H1 (cell line): ENCODE measurements at regions not wholly inside any gene's neighbourhood (a gene's known extent, or its start where the extent isn't known, plus 50 kb on each side); places are given as distances from the start of the nearest gene placed in this dataset.

ENCODE experiments used
- CTCF ChIP-seq, 3 experiments: IDR thresholded peaks; 1 replicate in 2 of 3; 2 replicates in 1 of 3; pipeline versions ENCODE4 v1.5.1 to v1.6.1; 2011; ENCODE audit warnings: low read length in 3 of 3, mild to moderate bottlenecking in 3 of 3, inconsistent platforms in 2 of 3, low read depth in 1 of 3, moderate library complexity in 1 of 3; ENCODE audit not compliant: insufficient read depth in 1 of 3; ENCODE audit errors: control extremely low read depth in 1 of 3
- EGR1 ChIP-seq: IDR thresholded peaks from 2 replicates; pipeline ENCODE4 v1.6.1; 2011; ENCODE audit warnings: low read depth, low read length, borderline replicate concordance
- EP300 ChIP-seq, 2 experiments: IDR thresholded peaks; 1 replicate in 1 of 2; 2 replicates in 1 of 2; pipeline ENCODE4 v1.6.1; 2011 to 2012; ENCODE audit warnings: low read depth in 2 of 2, low read length in 2 of 2, mild to moderate bottlenecking in 2 of 2, borderline replicate concordance in 1 of 2, inconsistent platforms in 1 of 2, moderate library complexity in 1 of 2
- EZH2 ChIP-seq: fragments of 200-600 bp; sonication (generic); IDR thresholded peaks from 2 replicates; pipeline ENCODE4 v1.7.1; 2012; ENCODE audit warnings: low read depth, mild to moderate bottlenecking, moderate library complexity, low read length, inconsistent platforms; ENCODE audit not compliant: severe bottlenecking
- PHF8 ChIP-seq: fragments of 200-600 bp; sonication (generic); conservative IDR thresholded peaks from 2 replicates; pipeline ENCODE4 v1.7.1; 2012; ENCODE audit warnings: low read depth, mild to moderate bottlenecking, inconsistent platforms, low read length, moderate library complexity
- POLR2AphosphoS5 ChIP-seq: IDR thresholded peaks from 2 replicates; pipeline ENCODE4 v1.6.1; 2011; ENCODE audit warnings: low read depth, low read length

- TF ChIP-seq EGR1 (no peak), POLR2AphosphoS5 (no peak), CTCF (IDR thresholded peaks at IDR 0.05; ENCODE audit: control extremely low read depth in 1 of 3, insufficient read depth in 1 of 3, low read depth in 1 of 3, low read length in 3 of 3) (no peak), EP300 (IDR thresholded peaks at IDR 0.05; ENCODE audit: borderline replicate concordance in 1 of 2, low read depth in 2 of 2, low read length in 2 of 2) (no peak), EZH2 (no peak), PHF8 (no peak)
These were observed 189.1 kb upstream of the TWIST2 start for GRCh38 chr2:238658820-238659219.
